ENCODE measurements at regions not wholly inside any gene's neighbourhood (a gene's known extent, or its start where the extent isn't known, plus 50 kb on each side); places are given as distances from the start of the nearest gene placed in this dataset.

- no peak for TF ChIP-seq CTCF (conservative IDR thresholded peaks at IDR 0.05; ENCODE audit: low read depth, low read length)
- TF ChIP-seq RFX5 (IDR thresholded peaks at IDR 0.05; ENCODE audit: low read depth, low read length): no peak
- TF ChIP-seq POLR2A (IDR thresholded peaks at IDR 0.05; ENCODE audit: low read depth, low read length): no peak
- no peak for TF ChIP-seq BHLHE40 (IDR thresholded peaks at IDR 0.05; ENCODE audit: low read depth, low read length)
- no peak for TF ChIP-seq MAFK (IDR thresholded peaks at IDR 0.05; ENCODE audit: low read depth, low read length)
- TF ChIP-seq, protein P1, sequence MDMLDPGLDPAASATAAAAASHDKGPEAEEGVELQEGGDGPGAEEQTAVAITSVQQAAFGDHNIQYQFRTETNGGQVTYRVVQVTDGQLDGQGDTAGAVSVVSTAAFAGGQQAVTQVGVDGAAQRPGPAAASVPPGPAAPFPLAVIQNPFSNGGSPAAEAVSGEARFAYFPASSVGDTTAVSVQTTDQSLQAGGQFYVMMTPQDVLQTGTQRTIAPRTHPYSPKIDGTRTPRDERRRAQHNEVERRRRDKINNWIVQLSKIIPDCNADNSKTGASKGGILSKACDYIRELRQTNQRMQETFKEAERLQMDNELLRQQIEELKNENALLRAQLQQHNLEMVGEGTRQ (IDR thresholded peaks at IDR 0.05; ENCODE audit: low read depth, low read length): no peak
- no peak for TF ChIP-seq SMC3 (IDR thresholded peaks at IDR 0.05; ENCODE audit: low read depth, low read length)
- TF ChIP-seq CHD1 (IDR thresholded peaks at IDR 0.05; ENCODE audit: low read depth, low read length): no peak
- no peak for TF ChIP-seq RAD21 (IDR thresholded peaks at IDR 0.05; ENCODE audit: low read length)
Measured at GRCh38 chr15:69972436-69972835, 125.3 kb downstream of the TLE3 start.
